ENCODE measurements at regions not wholly inside any gene's neighbourhood (a gene's known extent, or its start where the extent isn't known, plus 50 kb on each side); places are given as distances from the start of the nearest gene placed in this dataset.
"Not testable (repeated sequence)": the region's sequence is repeated elsewhere in the genome, so short reads cannot be mapped to it uniquely, and the experiment has no call there.

DNA sequence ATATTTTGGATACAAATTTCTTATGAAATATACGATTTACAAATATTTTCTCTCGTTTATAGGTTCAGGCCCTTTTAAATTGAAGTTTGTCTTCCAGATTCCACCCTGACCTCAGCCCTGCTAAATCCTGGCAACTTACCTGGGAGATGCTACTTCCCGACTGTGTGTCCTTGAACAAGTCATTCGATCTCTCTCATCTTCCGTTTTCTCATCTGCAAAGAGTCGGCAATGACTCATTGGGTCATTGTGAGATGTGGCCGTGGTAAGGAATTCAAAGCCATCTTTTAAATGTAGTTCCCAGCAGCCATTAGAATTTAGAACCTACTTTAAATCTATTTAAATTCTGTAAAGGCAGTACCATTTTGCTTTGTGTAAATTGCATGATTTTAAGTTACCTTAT is 72.5 kb downstream of the LHX2 start:
- no peak for DNase-seq (ENCODE audit: low spot score)

GRCh38 chr9:124087226-124087625 is 75.7 kb downstream of the LHX2 start:
- no peak for DNase-seq (ENCODE audit: low spot score)

DNA sequence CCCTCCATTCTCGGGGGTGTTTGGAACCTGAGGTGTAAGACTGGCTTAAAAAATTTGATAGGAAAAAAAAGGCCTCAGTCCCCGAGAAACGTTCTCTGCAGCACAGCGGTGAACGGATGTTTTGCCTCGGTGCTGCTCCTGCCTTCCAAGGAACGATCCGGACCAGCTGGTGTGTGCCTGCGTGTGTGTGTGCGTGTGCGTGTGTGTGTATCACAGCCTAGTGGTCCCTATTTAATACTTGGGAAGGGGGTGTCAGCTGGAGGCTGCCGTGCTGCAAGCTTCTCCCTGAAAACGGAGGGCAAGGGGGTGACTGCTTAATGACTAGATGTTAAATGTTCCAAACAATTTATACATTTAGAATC is 76.9 kb downstream of the LHX2 start:
- no peak for DNase-seq (ENCODE audit: low spot score)

DNA sequence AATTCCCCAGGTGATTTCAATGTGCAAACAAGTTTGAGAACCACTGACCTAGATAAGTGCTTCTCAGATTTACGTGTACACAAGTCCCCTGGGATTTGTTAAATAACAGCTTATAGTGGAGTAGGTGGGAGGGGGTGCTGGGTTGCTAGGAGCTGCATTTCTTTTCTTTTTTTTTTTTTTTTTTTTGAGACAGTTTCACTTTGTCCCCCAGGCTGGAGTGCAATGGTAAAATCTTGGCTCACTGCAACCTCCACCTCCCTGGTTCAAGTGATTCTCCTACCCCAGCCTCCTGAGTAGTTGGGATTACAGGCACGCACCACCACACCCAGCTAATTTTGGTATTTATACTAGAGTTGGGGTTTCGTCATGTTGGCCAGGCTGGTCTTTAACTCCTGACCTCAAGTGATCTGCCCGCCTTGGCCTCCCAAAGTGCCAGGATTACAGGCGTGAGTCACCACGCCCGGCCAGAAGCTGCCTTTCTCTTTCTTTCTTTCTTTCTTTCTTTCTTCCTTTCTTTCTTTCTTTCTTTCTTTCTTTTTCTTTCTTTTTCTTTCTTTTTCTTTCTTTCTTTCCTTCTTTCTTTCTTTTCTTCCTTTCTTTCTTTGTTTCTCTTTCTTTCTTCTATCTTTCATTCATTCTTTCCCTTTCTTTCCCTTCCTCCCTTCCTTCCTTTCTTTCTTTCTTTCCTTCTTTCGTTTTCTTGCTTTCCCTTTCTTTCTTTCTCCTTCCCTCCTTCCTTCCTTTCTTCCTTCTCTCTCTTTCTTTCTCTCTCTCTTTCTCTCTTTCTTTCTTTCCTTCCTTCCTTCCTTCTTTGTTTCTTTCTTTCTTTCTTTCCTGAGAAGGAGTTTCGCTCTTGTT is 78.3 kb downstream of the LHX2 start:
- DNase-seq (ENCODE audit: low spot score), result not testable (repeated sequence)

DNA sequence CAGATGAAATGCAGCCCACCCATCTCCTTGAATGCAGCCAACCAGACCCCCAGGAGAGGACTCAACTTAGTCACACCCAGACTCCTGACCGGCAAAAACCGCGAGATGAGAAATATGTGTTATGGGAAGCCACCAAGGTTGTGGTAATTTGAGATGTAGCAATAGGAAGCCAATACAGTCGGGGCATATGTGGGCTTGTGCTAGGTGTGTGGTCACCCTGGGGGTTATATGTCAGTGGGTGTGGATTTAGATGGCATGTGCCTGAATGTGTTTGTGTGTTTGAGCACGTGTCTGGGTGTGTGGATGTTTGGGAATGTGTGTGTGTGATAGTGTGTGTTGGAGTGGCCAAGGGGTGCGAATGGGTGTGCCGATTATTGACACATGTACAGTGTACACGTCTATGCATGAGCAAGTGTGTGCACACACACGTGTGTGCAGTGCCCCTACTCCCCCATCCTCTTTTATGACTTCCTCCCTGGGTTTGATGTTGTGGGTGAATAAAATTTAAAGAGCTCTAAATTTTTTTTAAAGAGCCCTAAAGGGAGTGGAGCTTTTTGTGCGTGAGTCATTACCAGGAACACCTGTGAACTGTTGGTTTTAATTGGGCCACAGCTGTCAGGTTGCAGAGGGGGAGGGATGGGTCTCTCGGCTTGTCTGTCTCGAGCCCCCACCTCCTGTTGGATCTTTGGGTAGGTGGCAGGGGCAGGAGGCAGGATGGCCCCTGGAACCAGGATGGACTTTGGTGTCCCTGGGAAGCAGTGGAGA is 86.8 kb downstream of the LHX2 start:
- no peak for DNase-seq (ENCODE audit: low spot score)

GRCh38 chr9:124099860-124100259 is 88.3 kb downstream of the LHX2 start:
- DNase-seq (ENCODE audit: low spot score), result no peak

DNA sequence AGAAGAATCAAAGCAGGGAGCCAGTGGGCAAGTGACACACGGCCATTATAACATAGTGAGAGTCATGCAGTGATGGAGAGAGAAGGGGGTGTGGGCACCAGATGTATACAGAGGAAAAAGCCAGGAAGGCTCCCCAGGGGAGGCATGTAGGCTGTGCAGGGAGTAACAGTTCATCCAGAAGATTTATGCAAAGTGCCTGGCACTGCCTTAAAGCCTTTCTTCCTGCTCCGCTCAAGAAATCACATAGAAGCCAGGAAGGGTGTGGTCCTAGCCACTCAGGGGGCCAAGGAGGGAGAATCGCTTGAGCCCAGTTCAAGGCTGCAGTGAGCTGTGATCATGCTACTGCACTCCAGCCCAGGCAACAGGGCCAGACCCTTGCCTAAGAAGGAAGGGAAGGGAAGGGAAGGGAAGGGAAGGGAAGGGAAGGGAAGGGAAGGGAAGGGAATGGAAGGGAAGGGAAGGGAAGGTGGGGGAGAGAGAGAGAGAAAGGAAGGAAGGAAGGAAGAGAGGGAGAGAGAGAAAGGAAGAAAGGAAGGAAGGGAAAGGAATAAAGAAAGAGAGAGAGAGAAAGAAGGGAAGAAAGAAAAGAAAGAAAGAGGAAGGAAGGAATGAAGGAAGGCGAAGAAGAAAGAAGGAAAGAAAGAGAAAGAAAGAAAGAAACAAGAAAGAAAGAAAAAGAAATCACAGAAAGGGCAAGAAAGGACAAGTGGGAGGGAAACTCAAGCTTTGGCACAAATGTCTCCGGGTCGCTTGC is 89.8 kb downstream of the LHX2 start:
- DNase-seq (ENCODE audit: low spot score), result no peak

GRCh38 chr9:124101969-124102345 is 90.4 kb downstream of the LHX2 start:
- no peak for DNase-seq (ENCODE audit: low spot score)

GRCh38 chr9:124102363-124102762 is 90.8 kb downstream of the LHX2 start:
- no peak for DNase-seq (ENCODE audit: low spot score)

DNA sequence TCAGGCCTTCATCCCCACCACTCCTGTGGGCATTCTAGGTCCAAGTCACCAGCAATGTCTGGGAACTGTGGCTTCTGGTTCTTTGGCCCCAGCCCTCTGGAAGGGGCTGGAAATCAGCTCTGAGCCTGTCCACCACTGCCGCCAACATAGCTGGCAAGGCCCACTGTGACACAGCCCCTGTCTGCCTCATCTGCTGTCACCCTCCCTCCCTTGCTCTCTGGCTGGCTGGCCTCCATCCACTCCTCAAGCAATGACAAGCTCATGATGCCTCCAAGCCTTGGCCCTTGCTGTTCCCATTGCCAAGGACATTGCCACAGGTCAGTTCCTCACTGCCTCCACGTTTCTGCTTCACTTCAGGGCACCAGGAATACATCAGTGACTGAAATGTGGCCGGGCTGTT is 93.7 kb downstream of the LHX2 start:
- no peak for DNase-seq (ENCODE audit: low spot score)

DNA sequence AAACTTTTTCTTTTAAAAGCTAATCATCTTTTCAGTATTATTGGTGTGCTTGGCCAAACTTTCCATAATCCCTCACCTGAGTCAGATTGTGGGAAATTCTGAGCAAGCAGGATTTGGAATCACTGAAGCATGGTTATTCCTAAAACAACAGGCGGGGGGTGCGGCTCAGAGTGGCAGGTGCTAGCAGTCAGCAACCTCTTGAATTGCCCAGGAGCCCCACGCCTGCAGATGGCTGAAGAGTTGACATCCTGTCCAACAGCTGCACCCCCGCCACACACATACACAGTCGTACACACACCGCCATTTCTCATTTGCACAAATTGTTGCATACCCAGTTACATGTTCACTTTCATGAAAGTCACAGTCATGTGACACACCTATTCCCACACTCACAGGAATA is 96.6 kb downstream of the LHX2 start:
- no peak for DNase-seq (ENCODE audit: low spot score)

- DNase-seq (ENCODE audit: low spot score), result peak; percentile 60
Measured at GRCh38 chr9:124110307-124110915, 98.8 kb downstream of the LHX2 start.

- no peak for DNase-seq (ENCODE audit: low spot score)
Measured at GRCh38 chr9:124116683-124117363, 105.3 kb downstream of the LHX2 start.

- DNase-seq (ENCODE audit: low spot score), result no peak
Measured at GRCh38 chr9:124118894-124119293, 107.3 kb downstream of the LHX2 start.

DNA sequence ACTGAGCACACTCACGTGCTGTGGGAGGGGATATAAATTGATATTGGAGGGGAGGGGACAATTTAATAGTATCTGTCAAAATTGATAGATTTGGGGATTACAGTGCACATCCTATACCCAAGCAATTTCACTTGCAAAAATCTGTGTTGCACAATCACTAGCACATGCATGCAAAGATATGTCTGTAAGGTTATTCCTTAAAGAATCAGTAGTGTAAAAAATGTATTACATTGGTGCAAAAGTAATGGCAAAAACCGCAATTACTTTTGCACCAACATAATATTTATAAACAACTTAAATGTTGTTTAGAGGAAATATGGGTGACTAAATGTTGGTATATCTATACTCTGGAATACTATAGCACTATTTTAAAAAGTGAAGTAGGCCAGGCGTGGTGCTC is 108.7 kb downstream of the LHX2 start:
- DNase-seq (ENCODE audit: low spot score), result no peak

DNA sequence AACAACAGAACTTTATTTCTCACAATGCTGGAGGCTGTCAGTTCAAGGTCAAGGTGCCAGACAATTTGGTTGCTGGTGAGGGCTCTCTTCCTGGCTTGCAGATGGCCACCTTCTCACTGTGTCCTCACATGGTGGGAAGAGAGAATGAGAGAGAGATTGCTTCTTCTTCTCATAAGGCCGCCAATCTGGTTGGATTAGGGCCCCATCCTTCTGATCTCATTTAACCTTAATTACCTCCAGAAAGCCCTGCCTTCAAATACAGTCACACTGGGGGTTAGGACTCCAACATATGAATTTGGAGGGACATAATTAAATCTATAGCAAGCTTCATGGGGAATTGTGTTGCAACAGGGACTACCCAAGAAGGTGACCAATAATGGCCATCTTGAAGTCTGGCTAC is 110.2 kb downstream of the LHX2 start:
- DNase-seq (ENCODE audit: low spot score), result no peak

- DNase-seq (ENCODE audit: low spot score), result no peak
Measured at GRCh38 chr9:124122321-124122720, 110.8 kb downstream of the LHX2 start.

- no peak for DNase-seq (ENCODE audit: low spot score)
Measured at GRCh38 chr9:124122813-124123462, 111.4 kb downstream of the LHX2 start.

DNA sequence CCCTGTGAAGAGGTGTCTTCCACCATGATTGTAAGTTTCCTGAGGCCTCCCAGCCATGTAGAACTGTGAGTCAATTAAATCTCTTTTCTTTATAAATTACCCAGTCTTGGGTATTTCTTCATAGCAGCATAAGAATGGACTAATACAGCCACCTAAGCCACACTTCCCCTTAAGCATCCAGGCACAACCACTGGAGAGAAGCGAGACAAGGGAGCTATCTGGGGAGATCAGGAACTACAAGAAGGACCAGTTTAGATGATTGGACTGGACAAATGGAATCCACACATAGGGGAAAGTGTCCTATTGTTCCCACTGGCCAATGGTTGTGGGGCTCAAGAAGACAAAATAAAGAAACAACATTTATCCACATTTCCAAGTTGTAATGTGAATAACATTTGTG is 112.1 kb downstream of the LHX2 start:
- not testable (repeated sequence) for DNase-seq (ENCODE audit: low spot score)

DNA sequence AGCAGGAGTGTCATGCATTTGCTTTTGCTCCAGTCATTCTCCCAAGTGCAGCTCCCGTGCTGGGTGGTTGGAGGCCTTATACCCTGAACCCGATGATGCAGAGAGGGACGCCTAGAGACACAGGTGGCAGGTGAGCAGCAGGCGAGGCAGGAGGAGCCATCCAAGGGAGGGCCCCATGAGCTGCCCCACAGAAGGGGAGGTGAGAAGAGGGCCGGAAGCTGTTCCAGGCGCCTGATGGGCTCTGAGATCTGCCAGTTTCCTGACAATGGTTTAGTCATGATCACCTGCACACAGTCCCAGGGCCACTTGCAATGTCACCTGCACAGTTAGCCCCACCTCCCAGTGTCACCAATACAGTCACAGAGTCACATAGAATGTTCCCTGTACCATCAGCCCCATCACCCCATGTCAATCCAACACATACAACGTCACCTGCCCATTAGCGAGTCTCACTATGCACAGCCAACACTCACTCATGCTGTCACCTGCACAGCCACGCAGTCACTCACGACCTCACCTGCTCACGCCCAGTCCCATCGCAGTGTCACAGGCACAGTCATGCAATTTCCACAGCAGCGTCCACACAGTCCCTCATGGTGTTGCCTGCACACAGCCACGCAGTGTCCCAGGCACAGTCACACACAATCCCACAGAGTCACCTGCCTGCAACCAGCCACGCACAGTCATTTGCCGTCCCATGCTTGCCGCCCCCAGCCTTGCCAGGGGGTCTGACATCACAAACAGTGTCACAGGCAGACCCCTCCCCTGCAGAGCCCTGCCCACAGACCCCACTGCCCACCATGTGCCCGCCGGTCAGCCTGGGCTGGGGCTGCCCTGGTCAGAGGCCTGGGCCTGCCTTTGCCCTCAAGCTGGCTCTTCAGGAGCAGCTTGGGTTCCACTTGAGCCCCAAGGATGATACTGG is 113.4 kb downstream of the LHX2 start:
- peak; percentile 55 for DNase-seq (ENCODE audit: low spot score)
